HepG2 (cell line): ENCODE measurements at regions not wholly inside any gene's neighbourhood (a gene's known extent, or its start where the extent isn't known, plus 50 kb on each side); places are given as distances from the start of the nearest gene placed in this dataset.

Source experiments
- ATAC-seq: fragments of 200-7000 bp; cut with Tn5 transposase; 3 replicates; pipeline ENCODE4 v1.9.1; 2020; ENCODE audit warnings: mild to moderate bottlenecking, moderate library complexity
- BruUV-seq: library from RNA; stranded (reverse); fragments of 400-500 nt; replicated peaks from 2 replicates; lab custom pipeline; 2021; lab: Mats Ljungman, UMichigan
- CTCF ChIA-PET: fragments of 300-600 bp; formaldehyde crosslinking; extraction: SDS; loops from one replicate; lab custom pipeline; 2021; ENCODE audit warnings: low total read pairs, inconsistent platforms, low intra/inter-chr PET ratio; lab: Yijun Ruan, JAX
- POLR2A ChIA-PET: fragments of 350-600 bp; sonication (Branson Sonifier 250); formaldehyde crosslinking; loops from one replicate; lab custom pipeline; 2020; ENCODE audit warnings: antibody characterized with exemption, inconsistent platforms; lab: Yijun Ruan, JAX
- DNase-seq: peaks from one replicate; pipeline ENCODE4 v3.0.0-alpha.2; 2015; ENCODE audit warnings: low spot score
- FAIRE-seq: peaks from 3 replicates; lab custom pipeline; 2011; peaks lifted over from hg19 to GRCh38; lab: Jason Lieb, UNC
- H2AFZ ChIP-seq: one replicate; pipeline ENCODE4 v1.6.1; 2011; ENCODE audit warnings: low read length, inconsistent platforms
- H3K27ac ChIP-seq: fragments of 300-600 bp; 3 replicates; pipeline ENCODE4 v1.8.0; 2011; ENCODE audit warnings: mixed run types, mild to moderate bottlenecking, mixed read lengths, low read length, inconsistent platforms; ENCODE audit not compliant: insufficient read depth; ENCODE audit errors: extremely low read length
- H3K27me3 ChIP-seq, 2 experiments: fragments of 200-600 bp in 1 of 2; 2 replicates in 1 of 2; 3 replicates in 1 of 2; pipeline versions ENCODE4 v1.6.0 to v1.8.0; 2011; ENCODE audit warnings: low read length in 2 of 2, mild to moderate bottlenecking in 2 of 2, moderate library complexity in 2 of 2, inconsistent platforms in 1 of 2; ENCODE audit not compliant: insufficient read depth in 2 of 2, control insufficient read depth in 1 of 2
- H3K36me3 ChIP-seq, 2 experiments: fragments of 200-600 bp in 1 of 2; replicated peaks in 1 of 2; 2 replicates in 1 of 2; 3 replicates in 1 of 2; pipeline versions ENCODE4 v1.5.1 to v1.8.0; 2011; ENCODE audit warnings: low read length in 2 of 2, inconsistent platforms in 1 of 2; ENCODE audit not compliant: insufficient read depth in 2 of 2, control insufficient read depth in 1 of 2
- H3K4me1 ChIP-seq: 2 replicates; pipeline ENCODE4 v1.5.1; 2012; ENCODE audit warnings: low read length, inconsistent platforms; ENCODE audit not compliant: insufficient read depth
- H3K4me2 ChIP-seq: 2 replicates; pipeline ENCODE4 v1.6.0; 2011; ENCODE audit warnings: low read depth, low read length, inconsistent platforms
- H3K4me3 ChIP-seq, 3 experiments: fragments of 200-600 bp in 1 of 3; sonication (generic), shearing (Covaris generic) in 1 of 3; replicated peaks in 1 of 3; 2 replicates each; pipeline ENCODE4 v1.5.1; 2011 to 2016; ENCODE audit warnings: low read length in 3 of 3, inconsistent platforms in 2 of 3, low read depth in 2 of 3, mild to moderate bottlenecking in 2 of 3, control low read depth in 1 of 3, mixed read lengths in 1 of 3; ENCODE audit not compliant: insufficient read depth in 1 of 3
- H3K79me2 ChIP-seq: one replicate; pipeline ENCODE4 v1.6.1; 2011; ENCODE audit warnings: low read length, inconsistent platforms; ENCODE audit not compliant: insufficient read depth
- H3K9ac ChIP-seq: 2 replicates; pipeline ENCODE4 v1.6.0; 2011; ENCODE audit warnings: mild to moderate bottlenecking, low read depth, low read length, inconsistent platforms; ENCODE audit not compliant: insufficient read depth
- H3K9me3 ChIP-seq: 2 replicates; pipeline ENCODE4 v1.5.1; 2012; ENCODE audit warnings: mild to moderate bottlenecking, low read length
- H4K20me1 ChIP-seq: 2 replicates; pipeline ENCODE4 v1.6.0; 2011; ENCODE audit warnings: inconsistent platforms, mild to moderate bottlenecking, low read length, moderate library complexity; ENCODE audit not compliant: insufficient read depth
- GATA4 ChIP-seq: sonication (generic); IDR thresholded peaks from 2 replicates; pipeline ENCODE4 v1.6.1; 2016; ENCODE audit warnings: antibody characterized with exemption, low read depth, borderline replicate concordance
- GATAD1 ChIP-seq: IDR thresholded peaks from 2 replicates; pipeline ENCODE4 v1.6.1; 2016; ENCODE audit warnings: missing genetic modification reagents, missing compliant biosample characterization
- GMEB1 ChIP-seq: sonication (generic); formaldehyde crosslinking; IDR thresholded peaks from 2 replicates; pipeline ENCODE4 v1.5.1; 2020; ENCODE audit warnings: missing genetic modification reagents, mild to moderate bottlenecking, borderline replicate concordance
- KLF16 ChIP-seq, 2 experiments: sonication (generic) in 1 of 2; formaldehyde crosslinking in 1 of 2; IDR thresholded peaks; 2 replicates each; pipeline versions ENCODE4 v1.6.1 to v1.8.0; 2016 to 2023; ENCODE audit warnings: missing genetic modification reagents in 2 of 2, missing compliant biosample characterization in 1 of 2
- KLF6 ChIP-seq: IDR thresholded peaks from 2 replicates; pipeline ENCODE4 v1.8.0; 2016; ENCODE audit warnings: missing biosample characterization, missing genetic modification reagents
- PHF8 ChIP-seq: sonication (generic); formaldehyde crosslinking; IDR thresholded peaks from 2 replicates; pipeline ENCODE4 v1.5.0; 2020; ENCODE audit warnings: missing genetic modification reagents
- PLSCR1 ChIP-seq: sonication (generic); formaldehyde crosslinking; IDR thresholded peaks from 2 replicates; pipeline ENCODE4 v1.5.0; 2020; ENCODE audit warnings: missing genetic modification reagents, mild to moderate bottlenecking, borderline replicate concordance
- POGK ChIP-seq: sonication (generic); formaldehyde crosslinking; conservative IDR thresholded peaks from 2 replicates; pipeline ENCODE4 v1.8.0; 2022; ENCODE audit warnings: mild to moderate bottlenecking, moderate library complexity, missing genetic modification reagents
- SMARCC2 ChIP-seq: fragments of 450-650 bp; IDR thresholded peaks from 2 replicates; pipeline ENCODE4 v1.6.1; 2017; ENCODE audit warnings: antibody characterized with exemption, mild to moderate bottlenecking
- ZBTB1 ChIP-seq: sonication (generic); formaldehyde crosslinking; IDR thresholded peaks from 2 replicates; pipeline ENCODE4 v1.4.0; 2020; ENCODE audit warnings: missing genetic modification reagents, borderline replicate concordance
- ZNF230 ChIP-seq: sonication (generic); formaldehyde crosslinking; IDR thresholded peaks from 2 replicates; pipeline ENCODE4 v1.4.0; 2020; ENCODE audit warnings: mild to moderate bottlenecking, missing genetic modification reagents
- ZNF503 ChIP-seq: sonication (generic); formaldehyde crosslinking; IDR thresholded peaks from 2 replicates; pipeline ENCODE4 v1.4.0; 2020; ENCODE audit warnings: missing genetic modification reagents
- ZNF512B ChIP-seq: sonication (generic); formaldehyde crosslinking; IDR thresholded peaks from 2 replicates; pipeline ENCODE4 v1.5.1; 2020; ENCODE audit warnings: missing genetic modification reagents, mild to moderate bottlenecking, borderline replicate concordance
- ZNF607 ChIP-seq: sonication (generic); formaldehyde crosslinking; IDR thresholded peaks from 2 replicates; pipeline ENCODE4 v1.5.1; 2020; ENCODE audit warnings: missing genetic modification reagents, mild to moderate bottlenecking, borderline replicate concordance
- ZNF776 ChIP-seq: sonication (generic); formaldehyde crosslinking; IDR thresholded peaks from 2 replicates; pipeline ENCODE4 v1.4.0; 2020; ENCODE audit warnings: mild to moderate bottlenecking, missing genetic modification reagents
- ZNF878 ChIP-seq: sonication (generic); formaldehyde crosslinking; IDR thresholded peaks from 2 replicates; pipeline ENCODE4 v1.8.1; 2023; ENCODE audit warnings: mild to moderate bottlenecking, missing genetic modification reagents, moderate library complexity
- WGBS: methylation state at CpG from one replicate; pipeline ENCODE4 v1.1.6; 2017; ENCODE audit warnings: low lambda C conversion rate; 5-methylcytosine and 5-hydroxymethylcytosine counted together
- in situ Hi-C: cut with HindIII; loops from 2 replicates; pipeline ENCODE4 v1.10.0; 2017; ENCODE audit warnings: low pct_unique_long_range_greater_than_20kb; ENCODE audit not compliant: extremely low pct_ligation_motif_present
- intact Hi-C: fragments of 100-400 bp; cut with micrococcal nuclease; formaldehyde crosslinking; loops from one replicate; pipeline ENCODE4 v1.10.0; 2022; ENCODE audit not compliant: unreplicated experiment

- no peak overlapping the region for H3K9ac ChIP-seq
- H3K4me1 ChIP-seq = peaks cover 9% of the 10 kb centered on the region; the same call in 1 of the 2 replicates
- in situ Hi-C loops = no loop called here
- FAIRE-seq = no peak
- H3K4me3 ChIP-seq = no peak overlapping the region
- H2AFZ ChIP-seq = no peak overlapping the region
- BruUV-seq = no TSS peak
- H3K9me3 ChIP-seq = no peaks in the 10 kb centered on the region
- no peak for ATAC-seq
- no peak for DNase-seq
- H3K27me3 ChIP-seq = peaks cover 0 to 1% of the 10 kb centered on the region in 2 experiments; a peak in 1 of 5 replicates
- H3K79me2 ChIP-seq = no peaks in the 10 kb centered on the region
- H3K27ac ChIP-seq = no peak overlapping the region
- H3K36me3 ChIP-seq = no peaks in the 10 kb centered on the region
- intact Hi-C loops = no loop called here
- H4K20me1 ChIP-seq = no peaks in the 10 kb centered on the region
- 15% methylated on average over 1 of the region's 1 CpG for whole genome bisulfite sequencing
- POLR2A ChIA-PET = no interaction called here
- no peak overlapping the region for H3K4me2 ChIP-seq
- CTCF ChIA-PET = no interaction called here
- TF ChIP-seq ZBTB1 (CRISPR knock-in tag) (no peak), ZNF512B (no peak), ZNF776 (CRISPR knock-in tag) (no peak), KLF6 (CRISPR knock-in tag) (no peak), ZNF878 (CRISPR knock-in tag) (no peak), POGK (no peak), ZNF230 (CRISPR knock-in tag) (no peak), SMARCC2 (no peak), PLSCR1 (no peak), KLF16 (CRISPR knock-in tag; IDR thresholded peaks at IDR 0.05) (no peak), GATA4 (no peak), ZNF503 (CRISPR knock-in tag) (no peak), GATAD1 (CRISPR knock-in tag) (no peak), PHF8 (no peak), ZNF607 (no peak), GMEB1 (CRISPR knock-in tag) (no peak)
Observed at GRCh38 chr5:93221773-93222172, 359.2 kb downstream of the NR2F1-AS1 start.
